ENCODE measurements at regions not wholly inside any gene's neighbourhood (a gene's known extent, or its start where the extent isn't known, plus 50 kb on each side); places are given as distances from the start of the nearest gene placed in this dataset.

DNA sequence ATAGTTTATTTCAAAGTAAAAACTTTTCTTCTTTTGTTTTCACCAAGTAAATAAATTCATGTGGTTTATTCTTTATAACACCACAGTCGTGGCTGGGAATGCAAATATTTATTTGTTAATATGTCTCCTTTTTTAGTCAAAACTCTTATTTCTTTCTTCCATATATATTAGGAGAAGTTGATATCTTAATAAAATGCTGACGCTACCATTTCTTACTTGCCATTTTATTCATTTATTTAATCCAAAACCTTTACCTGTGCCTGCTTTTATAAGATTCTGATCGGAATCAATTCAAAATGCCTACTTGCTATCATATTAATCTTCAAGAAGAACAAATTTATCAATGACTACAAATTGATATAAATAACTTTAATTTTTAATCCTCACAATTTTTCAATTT lies 362.9 kb upstream of the FSIP2 start:
- no peak for TF ChIP-seq POLR2A (IDR thresholded peaks at IDR 0.05; ENCODE audit: low read length)
- TF ChIP-seq GATA1 (IDR thresholded peaks at IDR 0.05; ENCODE audit: low read depth, low read length): no peak
